Activated T-cell treated with anti-CD3 and anti-CD28 coated beads, Interleukin-2, amount 50 U/mL, for 4 hours (primary cell): ENCODE measurements at regions not wholly inside any gene's neighbourhood (a gene's known extent, or its start where the extent isn't known, plus 50 kb on each side); places are given as distances from the start of the nearest gene placed in this dataset.

ENCODE experiments used
- ATAC-seq, 2 donors: fragments of 200-7000 bp; cut with Tn5 transposase; one replicate each; pipeline ENCODE4 v1.10.0; 2021
- DNase-seq: peaks from one replicate; pipeline ENCODE4 v3.0.0-alpha.2; 2020
- H3K27me3 Mint-ChIP-seq: one replicate; pipeline ENCODE4 v1.8.0; 2021; ENCODE audit warnings: low read depth, mixed read lengths
- H3K36me3 Mint-ChIP-seq: one replicate; pipeline ENCODE4 v1.8.0; 2022; ENCODE audit warnings: mixed read lengths; ENCODE audit not compliant: insufficient read depth
- H3K4me1 Mint-ChIP-seq: one replicate; pipeline ENCODE4 v1.8.0; 2021; ENCODE audit warnings: low read depth, mixed read lengths
- H3K4me3 Mint-ChIP-seq: one replicate; pipeline ENCODE4 v1.8.0; 2021; ENCODE audit warnings: mild to moderate bottlenecking, moderate library complexity, mixed read lengths
- H3K9me3 Mint-ChIP-seq: one replicate; pipeline ENCODE4 v1.8.0; 2021; ENCODE audit warnings: mixed read lengths

- DNase-seq, result no peak
- Mint-ChIP-seq H3K27me3 (no peaks in the 10 kb centered on the region), H3K4me3 (no peak overlapping the region), H3K4me1 (no peaks in the 10 kb centered on the region), H3K36me3 (no peaks in the 10 kb centered on the region), H3K9me3 (peaks cover 12% of the 10 kb centered on the region)
- ATAC-seq, result no peak
These were observed 670.5 kb upstream of the SEMA6A start for GRCh38 chr5:117245130-117245529.

GRCh38 chr5:117242028-117242427 lies 667.4 kb upstream of the SEMA6A start:
- no peak overlapping the region for H3K4me3 Mint-ChIP-seq
- ATAC-seq (no peak), DNase-seq (no peak)
- H3K27me3 Mint-ChIP-seq, result no peaks in the 10 kb centered on the region
- H3K9me3 Mint-ChIP-seq, result peaks cover 12% of the 10 kb centered on the region
- no peaks in the 10 kb centered on the region for H3K36me3 Mint-ChIP-seq
- H3K4me1 Mint-ChIP-seq, result no peaks in the 10 kb centered on the region

DNA sequence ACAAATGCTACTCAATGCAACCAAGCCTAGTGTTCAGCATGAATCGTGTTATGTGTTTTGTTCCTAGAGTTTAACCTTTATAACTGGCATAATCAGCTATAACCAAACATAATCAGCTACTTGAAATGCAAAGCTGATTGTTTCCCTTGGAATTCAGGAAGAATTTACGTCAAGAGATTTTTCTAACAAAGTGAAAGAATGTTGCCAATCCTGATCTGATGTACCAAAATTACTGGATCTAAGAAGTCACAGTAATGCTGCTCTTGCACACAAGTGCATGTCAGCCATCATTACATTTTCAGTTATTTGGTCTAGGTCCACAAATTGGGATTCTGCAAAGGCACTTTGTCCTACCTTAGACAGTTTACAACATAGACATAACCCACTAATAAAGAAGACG lies 662.3 kb upstream of the SEMA6A start:
- no peaks in the 10 kb centered on the region for H3K36me3 Mint-ChIP-seq
- H3K9me3 Mint-ChIP-seq, result peaks cover 7% of the 10 kb centered on the region
- H3K4me1 Mint-ChIP-seq, result no peaks in the 10 kb centered on the region
- H3K27me3 Mint-ChIP-seq, result no peaks in the 10 kb centered on the region
- DNase-seq (no peak), ATAC-seq (no peak)
- no peak overlapping the region for H3K4me3 Mint-ChIP-seq

DNA sequence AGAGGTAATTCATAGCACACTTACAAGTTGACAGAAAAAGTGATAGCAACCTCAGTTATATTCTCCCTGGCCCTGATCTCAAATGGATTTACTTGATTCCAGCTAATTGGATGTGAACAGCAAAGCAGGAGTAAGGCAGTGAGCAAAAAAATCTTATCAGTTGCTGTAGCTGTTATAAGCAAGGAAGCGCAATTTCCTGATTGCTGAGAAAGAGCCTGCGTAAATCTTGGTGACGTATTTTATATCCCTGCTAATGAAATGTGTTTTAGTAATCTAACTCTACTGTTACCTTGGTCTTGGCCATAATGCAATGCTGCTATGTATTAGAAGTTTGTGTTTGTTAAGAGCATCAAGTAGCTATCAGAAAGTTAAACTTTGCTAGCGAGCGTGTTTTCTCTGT lies 661.2 kb upstream of the SEMA6A start:
- Mint-ChIP-seq H3K4me3 (no peak overlapping the region), H3K27me3 (no peaks in the 10 kb centered on the region), H3K4me1 (no peaks in the 10 kb centered on the region), H3K9me3 (peaks cover 7% of the 10 kb centered on the region), H3K36me3 (no peaks in the 10 kb centered on the region)
- DNase-seq (no peak), ATAC-seq (no peak)

DNA sequence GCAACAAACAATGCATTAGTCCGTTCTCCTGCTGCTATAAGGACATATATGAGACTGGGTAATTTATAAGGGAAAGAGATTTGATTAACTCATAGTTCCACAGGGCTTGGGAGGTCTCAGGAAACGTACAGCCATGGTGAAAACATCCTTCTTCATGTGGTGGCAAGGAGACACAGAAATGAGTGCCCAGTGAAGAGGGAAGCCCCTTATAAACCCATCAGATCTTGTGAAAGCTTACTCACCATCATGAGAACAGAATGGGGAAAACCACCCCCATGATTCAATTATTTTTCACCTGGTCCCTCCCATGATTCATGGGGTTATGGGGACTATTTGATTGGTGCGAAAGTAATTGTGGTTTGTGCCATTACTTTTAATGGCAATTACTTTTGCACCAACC lies 655.8 kb upstream of the SEMA6A start:
- DNase-seq (no peak), ATAC-seq (no peak)
- Mint-ChIP-seq H3K36me3 (no peaks in the 10 kb centered on the region), H3K27me3 (no peaks in the 10 kb centered on the region), H3K4me1 (no peaks in the 10 kb centered on the region), H3K4me3 (no peak overlapping the region), H3K9me3 (peaks cover 3% of the 10 kb centered on the region)

DNA sequence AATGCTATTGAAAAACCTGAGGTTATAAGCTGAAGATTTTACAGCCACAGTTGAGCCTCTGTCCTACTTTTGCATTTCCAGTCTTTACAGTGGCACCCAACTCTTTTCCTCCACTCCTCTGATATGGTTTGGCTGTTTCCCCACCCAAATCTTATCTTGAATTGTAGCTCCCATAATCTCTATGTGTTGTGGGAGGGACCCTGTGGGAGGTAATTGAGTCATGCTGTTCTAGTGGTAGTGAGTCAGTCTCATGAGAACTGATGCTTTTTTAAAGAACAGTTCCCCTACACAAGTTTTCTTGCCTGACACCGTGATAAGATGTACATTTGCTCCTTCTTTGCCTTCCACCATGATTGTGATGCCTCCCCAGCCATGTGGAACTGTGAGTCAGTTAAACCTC lies 646.1 kb upstream of the SEMA6A start:
- Mint-ChIP-seq H3K4me1 (no peaks in the 10 kb centered on the region), H3K36me3 (no peaks in the 10 kb centered on the region), H3K9me3 (peaks cover 3% of the 10 kb centered on the region), H3K27me3 (no peaks in the 10 kb centered on the region), H3K4me3 (no peak overlapping the region)
- DNase-seq (no peak), ATAC-seq (no peak)

- Mint-ChIP-seq H3K36me3 (no peaks in the 10 kb centered on the region), H3K4me1 (no peaks in the 10 kb centered on the region), H3K4me3 (no peak overlapping the region), H3K27me3 (no peaks in the 10 kb centered on the region), H3K9me3 (peaks cover 7% of the 10 kb centered on the region)
- DNase-seq (no peak), ATAC-seq (no peak)
These were observed 644.2 kb upstream of the SEMA6A start for GRCh38 chr5:117218789-117219188.

DNA sequence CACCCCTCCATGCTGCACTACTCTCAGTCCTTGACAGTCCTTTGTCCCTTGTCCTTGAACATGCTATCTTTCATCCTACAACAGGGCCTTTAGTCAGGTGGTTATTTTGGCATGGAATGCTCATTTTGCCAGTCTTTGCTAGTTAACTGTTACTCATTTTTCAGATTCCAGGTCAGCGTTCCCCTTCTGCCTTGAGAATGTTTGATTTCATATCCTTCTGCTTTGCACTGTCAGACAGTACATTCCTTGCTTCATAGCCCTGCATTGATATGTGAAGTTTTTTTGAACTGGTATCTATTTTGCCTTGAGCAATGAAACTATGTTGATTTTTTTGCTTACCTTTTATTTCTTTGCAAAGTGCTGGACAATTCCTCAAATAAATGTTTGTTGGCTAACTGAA lies 638.2 kb upstream of the SEMA6A start:
- H3K9me3 Mint-ChIP-seq, result peaks cover 8% of the 10 kb centered on the region
- no peaks in the 10 kb centered on the region for H3K4me1 Mint-ChIP-seq
- no peaks in the 10 kb centered on the region for H3K36me3 Mint-ChIP-seq
- DNase-seq (no peak), ATAC-seq (no peak)
- no peaks in the 10 kb centered on the region for H3K27me3 Mint-ChIP-seq
- no peak overlapping the region for H3K4me3 Mint-ChIP-seq

GRCh38 chr5:117210796-117211195 lies 636.2 kb upstream of the SEMA6A start:
- Mint-ChIP-seq H3K4me1 (no peaks in the 10 kb centered on the region), H3K4me3 (no peak overlapping the region), H3K36me3 (no peaks in the 10 kb centered on the region), H3K9me3 (peaks cover 8% of the 10 kb centered on the region), H3K27me3 (no peaks in the 10 kb centered on the region)
- ATAC-seq (no peak), DNase-seq (no peak)

DNA sequence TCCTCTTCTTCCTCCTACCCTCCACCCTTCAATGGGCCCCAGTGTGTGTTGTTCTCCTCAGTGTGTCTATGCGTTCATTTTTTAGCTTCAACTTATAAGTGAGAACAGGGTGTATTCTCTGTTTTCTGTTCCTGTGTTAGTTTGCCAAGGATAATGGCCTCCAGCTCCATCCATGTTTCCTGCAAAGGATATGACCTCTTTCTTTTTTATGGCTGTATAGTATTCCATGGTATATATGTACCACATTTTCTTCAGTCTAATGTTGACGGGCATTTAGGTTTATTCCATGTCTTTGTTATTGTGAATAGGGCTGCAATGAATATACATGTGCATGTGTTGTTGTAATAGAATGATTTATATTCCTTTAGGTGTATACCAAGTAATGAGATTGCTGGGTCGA lies 634.9 kb upstream of the SEMA6A start:
- no peaks in the 10 kb centered on the region for H3K4me1 Mint-ChIP-seq
- H3K27me3 Mint-ChIP-seq, result no peaks in the 10 kb centered on the region
- H3K4me3 Mint-ChIP-seq, result no peak overlapping the region
- no peak for DNase-seq
- no peak for ATAC-seq
- no peaks in the 10 kb centered on the region for H3K36me3 Mint-ChIP-seq
- H3K9me3 Mint-ChIP-seq, result peaks cover 4% of the 10 kb centered on the region

- no peaks in the 10 kb centered on the region for H3K36me3 Mint-ChIP-seq
- H3K9me3 Mint-ChIP-seq, result peaks cover 4% of the 10 kb centered on the region
- DNase-seq, result no peak
- H3K4me3 Mint-ChIP-seq, result no peak overlapping the region
- ATAC-seq, result no peak
- no peaks in the 10 kb centered on the region for H3K4me1 Mint-ChIP-seq
- no peaks in the 10 kb centered on the region for H3K27me3 Mint-ChIP-seq
These were observed 632.6 kb upstream of the SEMA6A start for GRCh38 chr5:117207088-117207668.

DNA sequence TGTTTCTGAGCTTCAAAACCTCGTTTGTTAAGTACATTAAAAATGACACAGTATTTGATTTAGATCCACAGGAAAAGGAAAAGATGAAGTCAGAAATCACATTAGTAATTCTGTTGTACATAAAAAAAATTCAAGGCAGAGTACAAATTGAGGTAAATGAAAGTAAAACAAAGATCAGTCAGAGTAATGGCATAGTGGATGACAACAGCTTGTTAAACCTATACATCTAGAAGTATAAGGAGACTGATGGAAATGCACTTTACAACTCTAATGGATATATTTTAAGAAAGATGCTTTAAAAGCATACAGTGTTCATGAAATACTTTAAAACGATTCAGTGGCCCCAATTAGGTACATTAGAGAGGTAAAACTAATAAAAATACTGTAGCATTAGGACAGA lies 631.3 kb upstream of the SEMA6A start:
- H3K9me3 Mint-ChIP-seq, result peaks cover 4% of the 10 kb centered on the region
- no peak overlapping the region for H3K4me3 Mint-ChIP-seq
- DNase-seq (no peak), ATAC-seq (no peak)
- H3K27me3 Mint-ChIP-seq, result no peaks in the 10 kb centered on the region
- no peaks in the 10 kb centered on the region for H3K4me1 Mint-ChIP-seq
- H3K36me3 Mint-ChIP-seq, result no peaks in the 10 kb centered on the region

DNA sequence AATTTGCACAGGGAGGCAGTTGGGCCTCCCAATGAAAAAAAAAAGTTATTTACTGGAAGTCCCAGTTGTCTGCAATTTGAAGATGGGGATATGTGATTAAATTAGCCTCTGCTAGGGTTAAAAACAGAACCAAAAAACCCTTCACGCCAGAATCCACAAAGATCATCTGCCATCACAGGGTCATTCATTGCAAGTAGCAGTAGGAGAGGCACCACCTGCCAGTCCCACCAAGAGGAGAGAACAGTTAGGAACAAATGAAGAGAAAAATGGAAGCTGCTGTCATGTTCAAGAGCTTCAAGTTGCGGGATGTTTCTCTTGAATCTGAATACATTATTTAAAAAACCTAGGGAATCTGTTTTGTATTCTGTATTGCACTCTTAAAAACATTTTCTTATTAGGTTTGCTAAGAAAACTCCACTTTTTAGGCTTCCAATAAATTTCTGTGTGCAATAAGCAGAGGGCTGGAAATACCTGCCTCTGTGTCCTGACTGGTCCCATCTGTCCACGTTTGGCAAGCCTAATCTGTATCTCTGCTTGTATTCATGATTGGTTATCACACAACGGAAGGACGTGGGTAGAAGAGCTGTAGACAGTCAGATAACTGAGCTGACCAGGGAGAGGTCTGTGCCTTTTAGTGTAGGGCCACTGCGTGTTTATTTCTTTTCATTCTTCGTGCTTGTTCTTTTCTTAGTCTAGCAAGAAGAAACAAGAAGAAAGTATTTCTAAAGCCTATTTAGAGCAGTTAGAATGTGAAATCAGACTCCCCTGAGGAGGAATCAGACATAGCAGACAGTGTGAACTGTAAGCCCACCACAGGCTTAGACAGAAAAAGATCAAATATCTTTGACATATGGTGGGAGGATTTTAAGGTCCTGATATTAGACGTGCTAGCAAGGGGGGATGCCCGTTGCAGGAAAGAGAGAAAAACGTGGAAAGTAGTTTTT lies 630.6 kb upstream of the SEMA6A start:
- no peaks in the 10 kb centered on the region for H3K27me3 Mint-ChIP-seq
- no peak overlapping the region for H3K4me3 Mint-ChIP-seq
- DNase-seq (no peak), ATAC-seq (no peak)
- no peaks in the 10 kb centered on the region for H3K36me3 Mint-ChIP-seq
- H3K4me1 Mint-ChIP-seq, result no peaks in the 10 kb centered on the region
- H3K9me3 Mint-ChIP-seq, result peaks cover 7% of the 10 kb centered on the region

DNA sequence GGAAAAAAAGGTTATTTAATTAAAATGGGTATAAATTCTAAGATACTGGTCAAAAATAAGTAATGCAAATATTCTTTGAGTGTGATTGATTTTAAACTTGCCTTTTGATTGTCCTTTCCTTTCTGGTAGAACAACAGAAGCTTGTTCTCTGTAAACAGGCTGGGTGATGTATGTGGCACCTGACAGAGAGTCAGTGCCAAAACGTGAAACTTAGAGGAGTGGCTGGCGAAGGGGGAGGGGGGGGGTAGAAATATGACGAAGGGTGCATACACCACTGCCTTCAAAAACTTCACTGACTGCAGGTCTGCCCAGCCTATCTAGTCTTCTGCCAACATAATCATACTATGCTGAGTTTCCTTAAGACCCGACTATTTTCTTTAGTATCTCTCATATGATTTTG lies 629.8 kb upstream of the SEMA6A start:
- DNase-seq (no peak), ATAC-seq (no peak)
- Mint-ChIP-seq H3K27me3 (no peaks in the 10 kb centered on the region), H3K36me3 (no peaks in the 10 kb centered on the region), H3K9me3 (peaks cover 5% of the 10 kb centered on the region), H3K4me3 (no peak overlapping the region), H3K4me1 (no peaks in the 10 kb centered on the region)

DNA sequence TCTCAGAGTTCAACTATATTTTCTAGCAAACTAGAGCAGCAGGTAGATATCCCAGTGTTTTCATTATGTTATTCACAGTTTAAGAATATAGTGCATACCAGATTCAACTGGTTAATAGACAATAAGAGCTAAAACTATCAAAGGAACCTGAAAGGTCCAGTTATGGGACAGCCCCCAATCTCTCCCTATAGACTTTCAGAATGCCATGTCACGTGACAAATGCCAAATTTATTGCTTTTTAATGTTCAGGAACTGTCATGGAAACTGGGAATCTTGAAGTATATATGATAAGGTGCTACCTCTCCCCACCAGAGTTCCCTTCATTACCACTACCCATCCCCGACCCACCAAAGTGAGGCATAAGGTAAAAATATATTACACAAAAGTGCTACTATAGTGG lies 629.0 kb upstream of the SEMA6A start:
- H3K4me1 Mint-ChIP-seq, result no peaks in the 10 kb centered on the region
- DNase-seq (no peak), ATAC-seq (no peak)
- H3K27me3 Mint-ChIP-seq, result no peaks in the 10 kb centered on the region
- peaks cover 3% of the 10 kb centered on the region for H3K9me3 Mint-ChIP-seq
- H3K4me3 Mint-ChIP-seq, result no peak overlapping the region
- H3K36me3 Mint-ChIP-seq, result no peaks in the 10 kb centered on the region
